ENCODE measurements at regions not wholly inside any gene's neighbourhood (a gene's known extent, or its start where the extent isn't known, plus 50 kb on each side); places are given as distances from the start of the nearest gene placed in this dataset.

DNA sequence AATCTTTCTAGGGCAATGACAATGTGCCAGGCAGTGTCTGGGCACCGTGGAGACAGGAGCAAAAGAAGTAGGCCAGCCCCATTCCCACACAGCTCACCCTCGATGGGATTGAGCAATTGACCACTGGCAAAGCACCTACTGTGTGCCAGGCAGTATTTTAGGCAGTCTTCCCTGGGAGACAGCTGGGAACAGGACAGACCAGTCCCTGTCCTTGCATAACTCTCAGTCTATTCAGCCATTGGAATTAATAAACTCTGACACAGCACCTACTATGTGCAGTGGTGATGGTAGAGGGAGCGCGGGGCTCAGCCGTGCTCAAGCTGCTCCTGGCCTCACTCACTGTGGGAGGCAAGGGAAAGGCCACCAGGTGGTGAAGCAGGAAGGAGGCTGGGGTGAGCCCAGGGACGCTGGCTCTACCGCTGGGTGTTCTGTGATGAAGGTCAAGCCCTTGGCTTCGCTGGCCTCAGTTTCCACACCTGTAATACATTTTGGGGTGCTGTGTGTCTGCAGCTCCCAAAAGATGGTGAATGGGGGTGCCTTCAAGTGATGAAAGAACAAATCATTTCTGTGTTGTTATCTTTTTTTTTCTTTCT, 122.3 kb upstream of the PMEPA1 start:
- DNase-seq (ENCODE audit: low spot score in 2 of 2) = no peak
- H3K9me3 ChIP-seq = no peaks in the 10 kb centered on the region
- TF ChIP-seq CTCF (IDR thresholded peaks at IDR 0.05) = no peak
- no peaks in the 10 kb centered on the region for H3K27me3 ChIP-seq
- no peak overlapping the region for H3K27ac ChIP-seq
- no peaks in the 10 kb centered on the region for H3K4me1 ChIP-seq
- no peak overlapping the region for H3K4me3 ChIP-seq
- intact Hi-C loops (cut with DNase I) = no loop called here
- H3K36me3 ChIP-seq = no peaks in the 10 kb centered on the region

- H3K36me3 ChIP-seq = no peaks in the 10 kb centered on the region
- H3K4me1 ChIP-seq = no peaks in the 10 kb centered on the region
- no peak for TF ChIP-seq CTCF (IDR thresholded peaks at IDR 0.05)
- intact Hi-C loops (cut with DNase I) = no loop called here
- no peak for DNase-seq (ENCODE audit: low spot score in 2 of 2)
- H3K27me3 ChIP-seq = no peaks in the 10 kb centered on the region
- H3K27ac ChIP-seq = no peak overlapping the region
- no peaks in the 10 kb centered on the region for H3K9me3 ChIP-seq
- no peak overlapping the region for H3K4me3 ChIP-seq
Measured at GRCh38 chr20:57831326-57831992, 121.6 kb upstream of the PMEPA1 start.

GRCh38 chr20:57830515-57830895, 120.7 kb upstream of the PMEPA1 start:
- Histone ChIP-seq H3K9me3 (no peaks in the 10 kb centered on the region), H3K4me3 (no peak overlapping the region), H3K4me1 (peaks cover 0 to 5% of the 10 kb centered on the region in 2 donors), H3K27ac (no peak overlapping the region), H3K36me3 (no peaks in the 10 kb centered on the region), H3K27me3 (no peaks in the 10 kb centered on the region)
- intact Hi-C loops (cut with DNase I) = no loop called here
- DNase-seq (ENCODE audit: low spot score in 2 of 2) = no peak
- no peak for TF ChIP-seq CTCF (IDR thresholded peaks at IDR 0.05)

DNA sequence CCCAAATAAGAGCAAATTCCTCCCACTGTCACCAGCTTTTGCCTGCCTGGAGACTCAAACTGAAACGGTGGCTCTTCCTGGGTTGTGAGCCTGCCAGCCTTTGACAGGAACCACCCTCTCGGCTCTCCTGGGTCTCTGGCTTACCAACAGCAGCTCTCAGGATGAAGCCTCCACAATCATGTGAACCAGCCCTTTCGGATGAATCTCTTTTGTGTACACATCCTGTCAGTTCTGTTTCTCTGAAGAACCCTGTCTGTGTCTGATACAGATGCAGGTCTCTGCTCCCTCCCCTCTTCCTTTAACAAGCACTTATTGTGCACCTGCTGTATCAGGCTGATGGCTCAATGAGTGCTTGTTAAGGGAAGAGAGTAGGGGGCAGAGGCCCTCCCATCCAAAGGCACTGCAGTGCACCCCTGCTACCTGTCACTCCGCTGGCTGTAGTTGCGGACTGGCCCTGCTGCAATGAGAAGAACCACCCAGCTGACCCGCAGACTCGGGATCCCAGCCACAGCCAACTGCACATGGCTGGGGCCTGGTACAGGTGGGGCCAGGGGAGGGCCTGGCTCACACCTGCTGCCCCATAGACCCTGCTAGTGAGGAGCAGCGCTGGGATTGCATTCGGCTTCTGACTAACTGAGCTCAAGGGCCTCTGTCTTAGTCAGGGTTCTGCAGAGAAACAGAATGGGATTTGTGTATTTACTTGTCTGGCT, 120.1 kb upstream of the PMEPA1 start:
- intact Hi-C loops (cut with DNase I) = no loop called here
- Histone ChIP-seq H3K27ac (no peak overlapping the region), H3K36me3 (no peaks in the 10 kb centered on the region), H3K4me1 (peaks cover 0 to 6% of the 10 kb centered on the region in 2 donors), H3K4me3 (no peak overlapping the region), H3K27me3 (no peaks in the 10 kb centered on the region), H3K9me3 (no peaks in the 10 kb centered on the region)
- TF ChIP-seq CTCF (IDR thresholded peaks at IDR 0.05) = no peak
- DNase-seq (ENCODE audit: low spot score in 2 of 2) = no peak

- DNase-seq (ENCODE audit: low spot score in 2 of 2) = no peak
- H3K4me1 ChIP-seq = peaks cover 0 to 6% of the 10 kb centered on the region in 2 donors
- intact Hi-C loops (cut with DNase I) = no loop called here
Measured at GRCh38 chr20:57829336-57829735, 119.5 kb upstream of the PMEPA1 start.

More at GRCh38 chr20:57829336-57829735, 119.5 kb upstream of the PMEPA1 start:
- no peaks in the 10 kb centered on the region for H3K9me3 ChIP-seq
- H3K4me3 ChIP-seq = no peak overlapping the region
- no peaks in the 10 kb centered on the region for H3K27me3 ChIP-seq
- H3K27ac ChIP-seq = no peak overlapping the region
- H3K36me3 ChIP-seq = no peaks in the 10 kb centered on the region
- no peak for TF ChIP-seq CTCF (IDR thresholded peaks at IDR 0.05)

Measured in ascending aorta (tissue), 2 donors.